HepG2 (cell line): ENCODE measurements at regions not wholly inside any gene's neighbourhood (a gene's known extent, or its start where the extent isn't known, plus 50 kb on each side); places are given as distances from the start of the nearest gene placed in this dataset.

ENCODE experiments used
- BCL6 ChIP-seq: IDR thresholded peaks from 2 replicates; pipeline ENCODE4 v1.6.1; 2016; ENCODE audit warnings: missing genetic modification reagents, missing compliant biosample characterization
- HDAC1 ChIP-seq: sonication (generic); formaldehyde crosslinking; IDR thresholded peaks from 2 replicates; pipeline ENCODE4 v1.5.1; 2020; ENCODE audit warnings: mild to moderate bottlenecking, missing genetic modification reagents
- HIC2 ChIP-seq: sonication (generic); formaldehyde crosslinking; IDR thresholded peaks from 2 replicates; pipeline ENCODE4 v1.9.0; 2022; ENCODE audit warnings: low read depth, missing genetic modification reagents
- HOMEZ ChIP-seq: IDR thresholded peaks from 2 replicates; pipeline ENCODE4 v1.6.1; 2016; ENCODE audit warnings: low read depth
- NCOA2 ChIP-seq: sonication (generic); formaldehyde crosslinking; IDR thresholded peaks from 2 replicates; pipeline ENCODE4 v1.8.0; 2022; ENCODE audit warnings: inconsistent platforms
- NFIC ChIP-seq: IDR thresholded peaks from 2 replicates; pipeline ENCODE4 v1.6.1; 2012; ENCODE audit warnings: mild to moderate bottlenecking, low read length, inconsistent platforms
- NONO ChIP-seq, 2 experiments: fragments of 450-650 bp in 1 of 2; sonication (generic) in 1 of 2; formaldehyde crosslinking in 1 of 2; IDR thresholded peaks in 1 of 2; conservative IDR thresholded peaks in 1 of 2; 2 replicates each; pipeline versions ENCODE4 v1.6.1 to v1.8.0; 2017 to 2022; ENCODE audit warnings: mild to moderate bottlenecking in 1 of 2, missing genetic modification reagents in 1 of 2, moderate library complexity in 1 of 2
- SOX6 ChIP-seq, 2 experiments: fragments of 450-650 bp in 1 of 2; sonication (generic) in 1 of 2; formaldehyde crosslinking in 1 of 2; IDR thresholded peaks; 2 replicates each; pipeline versions ENCODE4 v1.4.0 to v1.6.1; 2017 to 2020; ENCODE audit warnings: antibody characterized with exemption in 1 of 2, mild to moderate bottlenecking in 1 of 2, missing genetic modification reagents in 1 of 2
- TBX2 ChIP-seq: sonication (generic); formaldehyde crosslinking; IDR thresholded peaks from 2 replicates; pipeline ENCODE4 v1.5.0; 2020; ENCODE audit warnings: missing genetic modification reagents, mild to moderate bottlenecking, borderline replicate concordance
- THRA ChIP-seq: sonication (generic); formaldehyde crosslinking; IDR thresholded peaks from 2 replicates; pipeline ENCODE4 v1.4.0; 2020; ENCODE audit warnings: missing genetic modification reagents, borderline replicate concordance
- ZMYM2 ChIP-seq: sonication (generic); formaldehyde crosslinking; IDR thresholded peaks from 2 replicates; pipeline ENCODE4 v1.8.0; 2022; ENCODE audit warnings: mild to moderate bottlenecking, missing genetic modification reagents
- ZMYM3 ChIP-seq: sonication (generic); formaldehyde crosslinking; IDR thresholded peaks from 2 replicates; pipeline ENCODE4 v1.5.1; 2020; ENCODE audit warnings: mild to moderate bottlenecking, missing genetic modification reagents
- ZNF709 ChIP-seq: sonication (generic); formaldehyde crosslinking; IDR thresholded peaks from 2 replicates; pipeline ENCODE4 v1.5.0; 2020; ENCODE audit warnings: mild to moderate bottlenecking, missing genetic modification reagents
- ZNF710 ChIP-seq: sonication (generic); formaldehyde crosslinking; IDR thresholded peaks from 2 replicates; pipeline ENCODE4 v1.5.0; 2020; ENCODE audit warnings: mild to moderate bottlenecking, missing genetic modification reagents, borderline replicate concordance
- ZSCAN30 ChIP-seq: sonication (generic); formaldehyde crosslinking; IDR thresholded peaks from 2 replicates; pipeline ENCODE4 v1.5.0; 2020; ENCODE audit warnings: mild to moderate bottlenecking, missing genetic modification reagents

GRCh38 chr1:213728593-213729536, 258.9 kb upstream of the PROX1 start (continued):
- TF ChIP-seq HIC2 (0 out of 2 replicates have a peak, but pooled peaks have one; percentile 25), BCL6 (0 out of 2 replicates have a peak, but pooled peaks have one; percentile 48), NONO (IDR thresholded peaks at IDR 0.05) (no peak), NONO (CRISPR knock-in tag; conservative IDR thresholded peaks at IDR 0.05) (0 out of 2 replicates have a peak, but pooled peaks have one; percentile 36), HOMEZ (CRISPR knock-in tag) (peak; percentile 64; the same call in 1 of the 2 replicates), THRA (CRISPR knock-in tag) (no peak), ZMYM3 (CRISPR knock-in tag) (peak; percentile 48; the same call in 1 of the 2 replicates), ZNF710 (CRISPR knock-in tag) (peak; percentile 66; the same call in 1 of the 2 replicates), SOX6 (IDR thresholded peaks at IDR 0.05) (no peak), SOX6 (CRISPR knock-in tag; IDR thresholded peaks at IDR 0.05) (peak; percentile 82), NCOA2 (CRISPR knock-in tag) (peak; percentile 37; the same call in 1 of the 2 replicates), TBX2 (CRISPR knock-in tag) (peak; percentile 72; the same call in 1 of the 2 replicates), ZNF709 (CRISPR knock-in tag) (0 out of 2 replicates have a peak, but pooled peaks have one; percentile 32), HDAC1 (no peak), NFIC (peak; percentile 47; the same call in 1 of the 2 replicates), ZSCAN30 (CRISPR knock-in tag) (no peak), ZMYM2 (CRISPR knock-in tag) (peak; percentile 76)
